Gastrocnemius medialis (tissue), 4 donors: ENCODE measurements at regions not wholly inside any gene's neighbourhood (a gene's known extent, or its start where the extent isn't known, plus 50 kb on each side); places are given as distances from the start of the nearest gene placed in this dataset.

ENCODE experiments used
- ATAC-seq, 2 donors: fragments of 150-250 bp; one replicate each; pipeline ENCODE4 v1.9.1; 2016
- DNase-seq, 2 donors: peaks; one replicate each; pipeline ENCODE4 v3.0.0-alpha.2; 2019
- H3K27ac ChIP-seq, 4 donors: fragments of 200-600 bp; sonication (generic); 1 replicate in 1 of 4; 2 replicates in 3 of 4; pipeline ENCODE4 v1.5.1; 2016 to 2018; ENCODE audit warnings: mild to moderate bottlenecking in 2 of 4, moderate library complexity in 1 of 4
- H3K27me3 ChIP-seq, 3 donors: fragments of 200-600 bp; sonication (generic) in 2 of 3; 1 replicate in 1 of 3; 2 replicates in 2 of 3; pipeline versions ENCODE4 v1.5.1 to v1.6.0; 2016 to 2019; ENCODE audit warnings: mild to moderate bottlenecking in 1 of 3, moderate library complexity in 1 of 3
- H3K36me3 ChIP-seq, 2 donors: fragments of 200-600 bp; sonication (generic) in 1 of 2; one replicate each; pipeline ENCODE4 v1.5.1; 2017 to 2018
- H3K4me1 ChIP-seq, 2 donors: fragments of 200-600 bp; sonication (generic) in 1 of 2; one replicate each; pipeline ENCODE4 v1.5.1; 2016 to 2017; ENCODE audit warnings: mild to moderate bottlenecking in 2 of 2
- H3K4me3 ChIP-seq, 4 donors: fragments of 200-600 bp; sonication (generic) in 3 of 4; 1 replicate in 1 of 4; 2 replicates in 3 of 4; pipeline ENCODE4 v1.5.1; 2016 to 2019; ENCODE audit warnings: mild to moderate bottlenecking in 2 of 4
- H3K9me3 ChIP-seq, 3 donors: fragments of 200-600 bp; sonication (generic) in 2 of 3; 1 replicate in 1 of 3; 2 replicates in 2 of 3; pipeline ENCODE4 v1.5.1; 2016 to 2019
- CTCF ChIP-seq, 5 experiments: fragments of 450-650 bp in 3 of 5; fragments of 200-600 bp in 2 of 5; sonication (generic) in 2 of 5; IDR thresholded peaks in 4 of 5; conservative IDR thresholded peaks in 1 of 5; 1 replicate in 4 of 5; 2 replicates in 1 of 5; pipeline ENCODE4 v1.5.1; 2016 to 2019; ENCODE audit warnings: antibody characterized with exemption in 5 of 5, mild to moderate bottlenecking in 3 of 5, moderate library complexity in 3 of 5
- POLR2A ChIP-seq, 2 donors: fragments of 450-650 bp; IDR thresholded peaks; one replicate each; pipeline ENCODE4 v1.6.1; 2017; ENCODE audit warnings: antibody characterized with exemption in 2 of 2, mild to moderate bottlenecking in 2 of 2, moderate library complexity in 2 of 2
- in situ Hi-C, 4 donors: fragments of 200-750 bp; cut with MboI; loops; one replicate each; pipeline versions ENCODE4 v1.15.0 to v1.8.0; 2017; ENCODE audit warnings: low sequenced_read_pairs in 4 of 4
- intact Hi-C: fragments of 100-400 bp; cut with DNase I; formaldehyde crosslinking; loops from one replicate; pipeline ENCODE4 v1.15.1; 2023; ENCODE audit warnings: low total_unique reads

GRCh38 chr10:21311426-21311825, 214.1 kb downstream of the SKIDA1 start:
- no peaks in the 10 kb centered on the region for H3K36me3 ChIP-seq
- intact Hi-C loops (no loop called here), in situ Hi-C loops (no loop called here)
- no peak overlapping the region for H3K27ac ChIP-seq
- ATAC-seq (no peak), DNase-seq (no peak)
- H3K27me3 ChIP-seq, result no peaks in the 10 kb centered on the region
- no peak for TF ChIP-seq POLR2A (IDR thresholded peaks at IDR 0.05)
- no peak for TF ChIP-seq CTCF (IDR thresholded peaks at IDR 0.05 in 4 of 5, conservative IDR thresholded peaks at IDR 0.05 in 1 of 5)
- no peak overlapping the region for H3K4me3 ChIP-seq
- H3K9me3 ChIP-seq, result no peaks in the 10 kb centered on the region
- peaks cover 0 to 6% of the 10 kb centered on the region in 2 donors for H3K4me1 ChIP-seq

DNA sequence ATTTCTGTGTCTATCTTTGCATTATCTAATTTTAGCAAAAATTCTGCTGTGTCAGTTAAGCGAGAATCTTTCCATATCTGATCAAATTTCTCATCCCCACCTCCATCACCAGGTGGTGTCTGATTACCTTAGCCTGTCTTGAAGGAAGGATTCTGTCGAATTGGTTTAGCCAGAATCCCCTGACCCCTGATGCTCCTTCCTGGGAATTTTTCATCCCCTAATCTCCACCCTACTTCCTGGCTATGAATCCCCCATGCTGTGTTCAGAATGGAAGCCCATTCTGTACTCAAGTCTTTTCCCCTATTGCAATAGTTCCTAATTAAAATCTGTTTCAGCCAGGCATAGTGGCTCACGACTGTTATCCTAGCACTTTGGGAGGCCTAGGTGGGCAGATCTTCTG, 216.1 kb downstream of the SKIDA1 start:
- H3K4me1 ChIP-seq, result no peaks in the 10 kb centered on the region
- in situ Hi-C loops (no loop called here), intact Hi-C loops (no loop called here)
- DNase-seq (no peak), ATAC-seq (no peak)
- no peaks in the 10 kb centered on the region for H3K27me3 ChIP-seq
- no peaks in the 10 kb centered on the region for H3K9me3 ChIP-seq
- H3K4me3 ChIP-seq, result no peak overlapping the region
- H3K27ac ChIP-seq, result no peak overlapping the region
- TF ChIP-seq POLR2A (IDR thresholded peaks at IDR 0.05) (no peak), CTCF (IDR thresholded peaks at IDR 0.05 in 4 of 5, conservative IDR thresholded peaks at IDR 0.05 in 1 of 5) (no peak)
- H3K36me3 ChIP-seq, result no peaks in the 10 kb centered on the region

GRCh38 chr10:21308946-21309345, 216.5 kb downstream of the SKIDA1 start:
- ATAC-seq, result no peak
- intact Hi-C loops, result no loop called here

DNA sequence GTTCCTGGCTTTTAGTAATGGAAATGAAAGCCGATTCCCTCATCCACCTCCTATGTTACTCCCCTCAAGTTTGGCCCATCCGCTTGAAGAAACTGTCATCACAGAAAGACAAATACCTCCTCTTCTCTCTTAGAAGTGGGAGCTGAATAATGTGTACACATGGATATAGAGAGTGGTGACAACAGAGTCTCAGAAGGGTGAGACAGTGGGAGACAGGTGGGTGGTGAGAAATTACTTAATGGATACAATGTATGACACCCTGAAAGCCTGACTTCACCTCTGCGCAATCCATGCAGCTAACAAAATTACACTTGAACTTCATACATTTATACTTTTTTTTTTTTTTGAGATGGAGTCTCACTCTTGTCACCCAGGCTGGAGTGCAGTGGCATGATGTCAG, 217.5 kb downstream of the SKIDA1 start:
- ATAC-seq (no peak), DNase-seq (no peak)
- H3K4me3 ChIP-seq, result no peak overlapping the region
- no peaks in the 10 kb centered on the region for H3K27me3 ChIP-seq
- no peaks in the 10 kb centered on the region for H3K4me1 ChIP-seq
- H3K9me3 ChIP-seq, result no peaks in the 10 kb centered on the region
- intact Hi-C loops (no loop called here), in situ Hi-C loops (no loop called here)
- no peak overlapping the region for H3K27ac ChIP-seq
- no peaks in the 10 kb centered on the region for H3K36me3 ChIP-seq
- no peak for TF ChIP-seq POLR2A (IDR thresholded peaks at IDR 0.05)
- no peak for TF ChIP-seq CTCF (IDR thresholded peaks at IDR 0.05 in 4 of 5, conservative IDR thresholded peaks at IDR 0.05 in 1 of 5)

More at GRCh38 chr10:21308946-21309345, 216.5 kb downstream of the SKIDA1 start:
- no peaks in the 10 kb centered on the region for H3K27me3 ChIP-seq
- DNase-seq, result no peak
- H3K4me1 ChIP-seq, result no peaks in the 10 kb centered on the region
- H3K9me3 ChIP-seq, result no peaks in the 10 kb centered on the region
- no peaks in the 10 kb centered on the region for H3K36me3 ChIP-seq
- in situ Hi-C loops, result no loop called here
- no peak for TF ChIP-seq CTCF (IDR thresholded peaks at IDR 0.05 in 4 of 5, conservative IDR thresholded peaks at IDR 0.05 in 1 of 5)
- H3K4me3 ChIP-seq, result no peak overlapping the region
- no peak overlapping the region for H3K27ac ChIP-seq

DNA sequence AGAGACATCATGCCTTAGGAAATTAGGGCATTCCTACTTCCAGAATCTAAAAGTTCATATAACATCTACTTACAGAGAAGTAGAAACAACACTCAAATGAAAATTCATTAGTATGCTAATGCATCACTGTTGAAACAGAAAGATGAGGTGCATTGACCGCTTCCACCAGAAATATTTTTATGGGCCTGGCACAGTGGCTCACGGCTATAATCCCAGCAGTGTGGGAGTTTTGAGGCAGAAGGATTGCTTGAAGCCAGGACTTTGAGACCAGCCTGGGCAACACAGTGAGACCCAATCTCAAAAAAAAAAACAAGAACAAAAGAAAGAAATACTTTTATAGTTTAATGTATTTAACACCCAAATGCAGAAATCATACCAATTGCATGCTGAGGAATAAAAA, 220.9 kb downstream of the SKIDA1 start:
- Histone ChIP-seq H3K9me3 (no peaks in the 10 kb centered on the region), H3K36me3 (no peaks in the 10 kb centered on the region), H3K27ac (no peak overlapping the region), H3K4me3 (no peak overlapping the region), H3K4me1 (no peaks in the 10 kb centered on the region), H3K27me3 (no peaks in the 10 kb centered on the region)
- intact Hi-C loops, result no loop called here
- no peak for DNase-seq
- TF ChIP-seq POLR2A (IDR thresholded peaks at IDR 0.05), result no peak
- TF ChIP-seq CTCF (IDR thresholded peaks at IDR 0.05 in 4 of 5, conservative IDR thresholded peaks at IDR 0.05 in 1 of 5), result no peak
- no peak for ATAC-seq
- in situ Hi-C loops, result no loop called here
